ENCODE measurements at regions not wholly inside any gene's neighbourhood (a gene's known extent, or its start where the extent isn't known, plus 50 kb on each side); places are given as distances from the start of the nearest gene placed in this dataset.

GRCh38 chr18:51617167-51617566 lies 419.7 kb upstream of the MEX3C start:
- no peak for TF ChIP-seq CTCF (IDR thresholded peaks at IDR 0.05)
- DNase-seq (ENCODE audit: low spot score): no peak
- Histone ChIP-seq H3K9me3 (no peaks in the 10 kb centered on the region), H3K27me3 (no peaks in the 10 kb centered on the region), H3K4me1 (no peaks in the 10 kb centered on the region), H3K4me3 (no peak overlapping the region), H3K27ac (no peak overlapping the region), H3K36me3 (no peaks in the 10 kb centered on the region)

GRCh38 chr18:51617572-51618260 lies 420.2 kb upstream of the MEX3C start:
- Histone ChIP-seq H3K9me3 (no peaks in the 10 kb centered on the region), H3K27ac (no peak overlapping the region), H3K27me3 (no peaks in the 10 kb centered on the region), H3K4me1 (no peaks in the 10 kb centered on the region), H3K36me3 (no peaks in the 10 kb centered on the region), H3K4me3 (no peak overlapping the region)
- no peak for DNase-seq (ENCODE audit: low spot score)
- no peak for TF ChIP-seq CTCF (IDR thresholded peaks at IDR 0.05)

DNA sequence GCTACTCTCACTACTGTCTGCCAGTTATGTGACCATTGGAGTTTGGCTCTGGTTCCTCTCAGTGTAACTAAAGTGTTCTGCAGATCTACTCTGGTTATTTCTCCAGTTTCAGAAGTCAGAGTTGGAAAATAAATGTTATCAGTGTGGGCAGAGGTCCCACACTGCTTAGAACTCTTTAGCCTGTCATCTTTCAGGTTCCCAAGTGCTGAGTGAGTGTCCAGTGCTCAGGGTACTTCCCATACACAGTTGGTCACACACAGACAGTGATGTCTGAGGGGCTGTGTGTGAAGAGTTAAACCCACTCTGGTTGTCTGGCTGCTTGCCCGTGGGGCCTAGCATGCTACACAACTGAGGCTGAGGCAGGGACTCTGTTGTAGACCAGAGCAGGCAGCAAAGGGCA lies 421.8 kb upstream of the MEX3C start:
- H3K27ac ChIP-seq: no peak overlapping the region
- H3K36me3 ChIP-seq: no peaks in the 10 kb centered on the region
- no peaks in the 10 kb centered on the region for H3K4me1 ChIP-seq
- no peak for TF ChIP-seq CTCF (IDR thresholded peaks at IDR 0.05)
- H3K4me3 ChIP-seq: no peak overlapping the region
- H3K27me3 ChIP-seq: no peaks in the 10 kb centered on the region
- no peak for DNase-seq (ENCODE audit: low spot score)
- no peaks in the 10 kb centered on the region for H3K9me3 ChIP-seq

- Histone ChIP-seq H3K9me3 (no peaks in the 10 kb centered on the region), H3K27me3 (no peaks in the 10 kb centered on the region), H3K36me3 (no peaks in the 10 kb centered on the region), H3K27ac (no peak overlapping the region), H3K4me3 (no peak overlapping the region), H3K4me1 (no peaks in the 10 kb centered on the region)
- no peak for DNase-seq (ENCODE audit: low spot score)
- TF ChIP-seq CTCF (IDR thresholded peaks at IDR 0.05): peak; percentile 39 to 79
Measured at GRCh38 chr18:51621113-51621863, 423.8 kb upstream of the MEX3C start.

- Histone ChIP-seq H3K27me3 (no peaks in the 10 kb centered on the region), H3K27ac (no peak overlapping the region), H3K36me3 (no peaks in the 10 kb centered on the region), H3K9me3 (no peaks in the 10 kb centered on the region), H3K4me3 (no peak overlapping the region), H3K4me1 (no peaks in the 10 kb centered on the region)
- DNase-seq (ENCODE audit: low spot score): no peak
- no peak for TF ChIP-seq CTCF (IDR thresholded peaks at IDR 0.05)
Measured at GRCh38 chr18:51621864-51622160, 424.3 kb upstream of the MEX3C start.

- H3K27ac ChIP-seq: no peak overlapping the region
- TF ChIP-seq CTCF (IDR thresholded peaks at IDR 0.05): no peak
- no peak overlapping the region for H3K4me3 ChIP-seq
- no peaks in the 10 kb centered on the region for H3K9me3 ChIP-seq
- H3K36me3 ChIP-seq: no peaks in the 10 kb centered on the region
- DNase-seq (ENCODE audit: low spot score): no peak
- H3K4me1 ChIP-seq: no peaks in the 10 kb centered on the region
- H3K27me3 ChIP-seq: no peaks in the 10 kb centered on the region
Measured at GRCh38 chr18:51622702-51623101, 425.2 kb upstream of the MEX3C start.
